ENCODE measurements at regions not wholly inside any gene's neighbourhood (a gene's known extent, or its start where the extent isn't known, plus 50 kb on each side); places are given as distances from the start of the nearest gene placed in this dataset.

GRCh38 chrX:139078342-139078741 is 366.8 kb upstream of the FGF13 start:
- TF ChIP-seq CTCF (IDR thresholded peaks at IDR 0.05) = no peak
- TF ChIP-seq POLR2A (IDR thresholded peaks at IDR 0.05) = no peak
